Tongue (tissue), 1 donor: ENCODE measurements at regions not wholly inside any gene's neighbourhood (a gene's known extent, or its start where the extent isn't known, plus 50 kb on each side); places are given as distances from the start of the nearest gene placed in this dataset.

ENCODE experiments used
- DNase-seq: peaks from one replicate; pipeline ENCODE4 v3.0.0-alpha.2; 2015

DNA sequence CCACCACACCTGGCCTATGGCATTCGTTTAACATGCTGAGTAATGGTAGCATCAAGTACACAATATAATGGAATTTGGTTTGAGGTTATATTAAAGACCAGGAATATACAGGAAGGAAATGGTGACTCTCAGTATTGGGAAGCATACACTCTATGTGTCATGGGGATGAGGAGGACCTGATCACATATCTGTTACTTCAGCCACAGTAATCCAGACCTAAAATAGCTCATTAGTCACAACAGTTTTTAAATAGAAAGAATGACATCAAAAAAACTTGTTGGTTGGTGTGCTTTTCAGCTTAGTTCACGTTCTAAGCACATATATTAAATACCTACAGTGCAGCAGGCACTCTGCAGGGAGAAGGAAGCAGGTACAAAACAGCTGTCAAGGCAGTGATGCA lies 52.5 kb upstream of the ATP2C1 start:
- DNase-seq = peak; percentile 25

DNA sequence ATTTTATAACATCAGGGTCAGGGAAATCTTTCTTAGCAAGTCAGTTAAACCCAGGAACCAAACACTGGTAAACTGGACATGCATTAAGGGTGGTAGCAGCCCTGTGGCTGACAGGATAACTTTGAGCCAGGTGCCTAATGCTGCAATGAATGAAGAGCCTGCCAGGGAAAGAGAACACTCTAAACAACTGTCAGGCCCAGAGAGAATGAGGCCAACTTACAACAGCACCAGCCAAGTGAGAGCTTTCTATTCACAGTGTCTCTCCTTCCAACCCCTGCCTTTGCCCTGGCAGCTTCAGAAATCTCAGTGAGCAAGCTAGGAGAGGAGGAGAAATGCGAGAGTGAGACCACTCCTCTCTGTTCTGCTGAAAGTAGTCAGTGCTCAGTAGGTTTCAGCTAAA lies 50.4 kb upstream of the ATP2C1 start:
- DNase-seq = peak; percentile 90
